ENCODE measurements at regions not wholly inside any gene's neighbourhood (a gene's known extent, or its start where the extent isn't known, plus 50 kb on each side); places are given as distances from the start of the nearest gene placed in this dataset.

GRCh38 chr6:1016329-1017302 lies 295.3 kb upstream of the FOXQ1 start:
- Mint-ChIP-seq H3K36me3 (ENCODE audit: low read depth) (no peaks in the 10 kb centered on the region), H3K27ac (no peak overlapping the region), H3K9me3 (peaks cover under 1% of the 10 kb centered on the region), H3K4me1 (no peaks in the 10 kb centered on the region), H3K27me3 (ENCODE audit: low read depth) (peaks cover 8% of the 10 kb centered on the region), H3K4me3 (no peak overlapping the region)
- no peak for TF ChIP-seq CTCF (IDR thresholded peaks at IDR 0.05; ENCODE audit: unreplicated experiment in 3 of 3)

- H3K27me3 Mint-ChIP-seq (ENCODE audit: low read depth), result peaks cover 8% of the 10 kb centered on the region
- no peak overlapping the region for H3K4me3 Mint-ChIP-seq
- no peaks in the 10 kb centered on the region for H3K4me1 Mint-ChIP-seq
- H3K9me3 Mint-ChIP-seq, result no peaks in the 10 kb centered on the region
- peak overlapping the region in 1 of 3 experiments; percentile 14 for H3K27ac Mint-ChIP-seq
- no peaks in the 10 kb centered on the region for H3K36me3 Mint-ChIP-seq (ENCODE audit: low read depth)
- TF ChIP-seq CTCF (IDR thresholded peaks at IDR 0.05; ENCODE audit: unreplicated experiment in 3 of 3), result peak; percentile 25 to 36 (median 34)
These were observed 296.1 kb upstream of the FOXQ1 start for GRCh38 chr6:1015825-1016224.

- Mint-ChIP-seq H3K4me1 (no peaks in the 10 kb centered on the region), H3K9me3 (no peaks in the 10 kb centered on the region), H3K4me3 (no peak overlapping the region), H3K27ac (no peak overlapping the region), H3K27me3 (ENCODE audit: low read depth) (peaks cover 8% of the 10 kb centered on the region), H3K36me3 (ENCODE audit: low read depth) (no peaks in the 10 kb centered on the region)
- no peak for TF ChIP-seq CTCF (IDR thresholded peaks at IDR 0.05; ENCODE audit: unreplicated experiment in 3 of 3)
These were observed 297.5 kb upstream of the FOXQ1 start for GRCh38 chr6:1014431-1014807.

GRCh38 chr6:1013656-1014430 lies 298.1 kb upstream of the FOXQ1 start:
- Mint-ChIP-seq H3K9me3 (no peaks in the 10 kb centered on the region), H3K4me1 (no peaks in the 10 kb centered on the region), H3K27me3 (ENCODE audit: low read depth) (peaks cover 2% of the 10 kb centered on the region), H3K36me3 (ENCODE audit: low read depth) (no peaks in the 10 kb centered on the region), H3K27ac (no peak overlapping the region), H3K4me3 (no peak overlapping the region)
- no peak for TF ChIP-seq CTCF (IDR thresholded peaks at IDR 0.05; ENCODE audit: unreplicated experiment in 3 of 3)

- H3K4me1 Mint-ChIP-seq, result no peaks in the 10 kb centered on the region
- H3K9me3 Mint-ChIP-seq, result no peaks in the 10 kb centered on the region
- peaks cover 13% of the 10 kb centered on the region for H3K27me3 Mint-ChIP-seq (ENCODE audit: low read depth)
- TF ChIP-seq CTCF (IDR thresholded peaks at IDR 0.05; ENCODE audit: unreplicated experiment in 3 of 3), result no peak
- no peak overlapping the region for H3K27ac Mint-ChIP-seq
- no peaks in the 10 kb centered on the region for H3K36me3 Mint-ChIP-seq (ENCODE audit: low read depth)
- no peak overlapping the region for H3K4me3 Mint-ChIP-seq
These were observed 302.8 kb upstream of the FOXQ1 start for GRCh38 chr6:1009103-1009502.

Measured in nephron (organoid).